Testis (tissue), 2 donors: ENCODE measurements at regions not wholly inside any gene's neighbourhood (a gene's known extent, or its start where the extent isn't known, plus 50 kb on each side); places are given as distances from the start of the nearest gene placed in this dataset.

Source experiments
- DNase-seq: peaks from one replicate; pipeline ENCODE4 v3.0.0-alpha.2; 2019
- H3K27ac ChIP-seq, 2 donors: fragments of 200-600 bp; sonication (generic); one replicate each; pipeline ENCODE4 v1.5.1; 2019
- H3K27me3 ChIP-seq: fragments of 200-600 bp; sonication (generic); one replicate; pipeline ENCODE4 v1.5.1; 2019
- H3K36me3 ChIP-seq: fragments of 200-600 bp; sonication (generic); one replicate; pipeline ENCODE4 v1.5.1; 2017; ENCODE audit warnings: low read depth; ENCODE audit errors: missing control alignments
- H3K4me1 ChIP-seq: fragments of 200-600 bp; sonication (generic); one replicate; pipeline ENCODE4 v1.5.1; 2019
- H3K4me3 ChIP-seq, 2 donors: fragments of 200-600 bp; sonication (generic); one replicate each; pipeline ENCODE4 v1.5.1; 2017 to 2019
- H3K9me3 ChIP-seq: fragments of 200-600 bp; sonication (generic); one replicate; pipeline ENCODE4 v1.5.1; 2017
- POLR2A ChIP-seq: fragments of 450-650 bp; IDR thresholded peaks from one replicate; pipeline ENCODE4 v1.6.1; 2017; ENCODE audit warnings: antibody characterized with exemption, mild to moderate bottlenecking, moderate library complexity
- WGBS, 2 donors: methylation state at CpG; one replicate each; pipeline ENCODE4 v1.1.5; 2018; 5-methylcytosine and 5-hydroxymethylcytosine counted together
- intact Hi-C: fragments of 100-400 bp; cut with DNase I; formaldehyde crosslinking; loops from one replicate; pipeline ENCODE4 v1.15.1; 2023; ENCODE audit warnings: low total_unique reads
- TF ChIP-seq, protein P1 (sequence below), 3 experiments: fragments of 450-650 bp in 2 of 3; fragments of 200-600 bp in 1 of 3; sonication (generic) in 1 of 3; IDR thresholded peaks; one replicate each; pipeline ENCODE4 v1.5.1; 2016 to 2019; ENCODE audit warnings: antibody characterized with exemption in 3 of 3, mild to moderate bottlenecking in 2 of 3, moderate library complexity in 1 of 3

DNA sequence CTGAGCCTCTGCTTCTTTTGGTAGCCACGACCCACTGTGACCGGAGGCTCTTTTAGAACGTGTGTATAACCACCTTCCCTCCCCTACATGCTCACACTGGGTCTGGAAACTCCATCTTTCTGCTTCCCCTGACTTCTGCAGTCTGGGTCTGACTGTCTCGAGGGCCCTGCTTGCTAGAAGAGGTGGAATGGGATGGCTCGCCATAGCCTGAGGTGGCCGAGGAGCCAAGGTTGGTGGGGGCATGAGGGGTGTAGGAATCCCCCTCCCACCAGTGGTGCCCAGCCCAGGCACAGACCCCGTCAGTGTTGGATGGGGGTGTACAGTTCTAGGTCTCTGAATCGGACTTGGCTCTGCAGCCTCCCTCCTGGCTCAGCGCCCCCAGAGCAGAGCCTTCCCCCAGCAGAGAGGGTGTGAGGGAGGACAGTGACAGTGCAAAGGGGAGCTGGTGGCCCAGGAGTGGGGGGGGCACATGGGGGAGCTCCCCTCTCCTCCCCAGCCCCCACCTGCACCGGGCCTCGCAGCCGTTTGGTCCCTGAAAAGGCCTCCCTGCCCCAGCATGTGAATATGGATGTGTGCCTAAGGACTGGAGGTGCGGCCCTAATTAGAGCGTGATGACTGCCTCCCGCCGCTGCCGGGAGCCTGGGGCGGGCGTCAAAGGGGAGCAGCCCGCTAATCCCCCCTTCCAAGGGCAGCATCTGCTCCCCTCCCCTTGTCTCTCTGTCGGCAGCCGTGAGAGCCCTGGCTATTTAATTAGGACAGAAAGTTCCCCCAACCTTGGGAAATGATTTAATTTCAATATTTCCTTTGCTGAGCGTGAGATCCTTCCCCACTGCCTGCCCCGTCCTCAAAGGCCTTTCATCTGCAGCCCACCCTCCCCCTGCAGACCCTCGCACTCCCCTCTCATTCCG is 196.2 kb upstream of the C14orf180 start:
- Histone ChIP-seq H3K27ac (no peak overlapping the region), H3K4me1 (no peaks in the 10 kb centered on the region), H3K27me3 (no peaks in the 10 kb centered on the region), H3K9me3 (no peaks in the 10 kb centered on the region), H3K4me3 (no peak overlapping the region), H3K36me3 (no peaks in the 10 kb centered on the region)
- intact Hi-C loops: no loop called here
- no peak for DNase-seq
- WGBS, 2 donors: 41 to 51% methylated on average over 20 to 26 of the region's 26 CpGs
- TF ChIP-seq POLR2A: no peak
- TF ChIP-seq, protein P1, sequence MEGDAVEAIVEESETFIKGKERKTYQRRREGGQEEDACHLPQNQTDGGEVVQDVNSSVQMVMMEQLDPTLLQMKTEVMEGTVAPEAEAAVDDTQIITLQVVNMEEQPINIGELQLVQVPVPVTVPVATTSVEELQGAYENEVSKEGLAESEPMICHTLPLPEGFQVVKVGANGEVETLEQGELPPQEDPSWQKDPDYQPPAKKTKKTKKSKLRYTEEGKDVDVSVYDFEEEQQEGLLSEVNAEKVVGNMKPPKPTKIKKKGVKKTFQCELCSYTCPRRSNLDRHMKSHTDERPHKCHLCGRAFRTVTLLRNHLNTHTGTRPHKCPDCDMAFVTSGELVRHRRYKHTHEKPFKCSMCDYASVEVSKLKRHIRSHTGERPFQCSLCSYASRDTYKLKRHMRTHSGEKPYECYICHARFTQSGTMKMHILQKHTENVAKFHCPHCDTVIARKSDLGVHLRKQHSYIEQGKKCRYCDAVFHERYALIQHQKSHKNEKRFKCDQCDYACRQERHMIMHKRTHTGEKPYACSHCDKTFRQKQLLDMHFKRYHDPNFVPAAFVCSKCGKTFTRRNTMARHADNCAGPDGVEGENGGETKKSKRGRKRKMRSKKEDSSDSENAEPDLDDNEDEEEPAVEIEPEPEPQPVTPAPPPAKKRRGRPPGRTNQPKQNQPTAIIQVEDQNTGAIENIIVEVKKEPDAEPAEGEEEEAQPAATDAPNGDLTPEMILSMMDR (IDR thresholded peaks at IDR 0.05): no peak

DNA sequence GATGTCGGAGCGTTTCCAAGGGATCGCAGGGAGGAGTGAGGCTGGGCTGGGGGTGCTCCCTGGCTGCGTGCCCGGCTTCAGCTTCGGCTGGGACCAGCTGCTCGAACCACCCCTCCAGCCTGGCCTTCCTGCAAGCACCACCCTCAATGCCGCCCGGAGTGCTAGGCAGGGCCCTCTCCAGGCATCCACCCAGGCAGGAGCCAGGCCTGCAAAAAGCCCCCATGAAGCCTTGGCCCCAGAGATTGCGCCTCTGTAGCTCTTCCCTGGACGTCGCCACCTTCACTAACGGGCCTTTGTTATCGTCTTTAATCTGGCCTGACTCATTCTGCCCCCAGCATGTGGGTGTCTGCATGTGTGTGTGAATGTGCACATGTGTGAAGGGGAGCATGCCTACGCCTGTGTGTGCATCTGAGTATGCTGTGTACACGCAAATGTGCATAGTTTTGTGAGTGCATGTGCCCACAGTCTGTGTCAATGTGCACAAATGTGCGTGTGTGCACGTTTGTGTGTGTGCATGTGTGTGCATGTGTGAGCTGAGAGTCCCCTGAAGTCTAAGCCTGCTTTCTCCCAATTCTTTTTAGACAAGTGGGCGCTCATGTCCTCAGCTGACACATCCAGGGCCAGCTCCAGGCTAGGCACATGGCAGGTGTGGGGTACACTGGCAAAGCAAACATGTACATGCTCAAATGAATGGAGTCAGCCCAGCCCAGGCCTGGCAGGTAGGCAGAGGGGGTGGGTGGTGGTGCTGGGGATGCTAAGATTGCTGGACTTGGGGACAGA is 195.4 kb upstream of the C14orf180 start:
- DNase-seq: no peak
- 60 to 61% methylated on average over 16 to 19 of the region's 19 CpGs for WGBS, 2 donors
- H3K4me3 ChIP-seq: no peak overlapping the region
- no peaks in the 10 kb centered on the region for H3K9me3 ChIP-seq
- no peak overlapping the region for H3K27ac ChIP-seq
- TF ChIP-seq POLR2A: no peak
- intact Hi-C loops: no loop called here
- no peaks in the 10 kb centered on the region for H3K4me1 ChIP-seq
- H3K27me3 ChIP-seq: no peaks in the 10 kb centered on the region
- H3K36me3 ChIP-seq: no peaks in the 10 kb centered on the region

DNA sequence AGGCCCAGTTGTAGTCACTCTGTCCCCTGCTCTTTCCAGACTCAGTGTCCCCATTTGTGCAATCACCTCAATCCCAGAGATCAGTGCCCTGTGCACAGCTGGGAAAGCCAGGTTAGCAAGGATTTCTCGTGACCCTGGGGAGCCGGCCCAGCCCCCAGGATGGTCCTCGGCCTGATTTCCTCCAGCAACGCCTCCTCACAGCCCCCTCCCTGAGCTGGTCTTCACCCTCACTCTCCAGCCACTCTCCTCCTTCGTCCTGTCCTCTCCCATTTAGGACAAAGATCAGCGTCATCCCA is 194.8 kb upstream of the C14orf180 start:
- intact Hi-C loops: no loop called here
- Histone ChIP-seq H3K36me3 (no peaks in the 10 kb centered on the region), H3K27me3 (no peaks in the 10 kb centered on the region), H3K27ac (no peak overlapping the region), H3K9me3 (no peaks in the 10 kb centered on the region), H3K4me1 (no peaks in the 10 kb centered on the region), H3K4me3 (no peak overlapping the region)
- TF ChIP-seq, protein P1 (IDR thresholded peaks at IDR 0.05): no peak
- no peak for TF ChIP-seq POLR2A
- WGBS, 2 donors: 92 to 97% methylated on average over 5 to 6 of the region's 6 CpGs
- DNase-seq: no peak

DNA sequence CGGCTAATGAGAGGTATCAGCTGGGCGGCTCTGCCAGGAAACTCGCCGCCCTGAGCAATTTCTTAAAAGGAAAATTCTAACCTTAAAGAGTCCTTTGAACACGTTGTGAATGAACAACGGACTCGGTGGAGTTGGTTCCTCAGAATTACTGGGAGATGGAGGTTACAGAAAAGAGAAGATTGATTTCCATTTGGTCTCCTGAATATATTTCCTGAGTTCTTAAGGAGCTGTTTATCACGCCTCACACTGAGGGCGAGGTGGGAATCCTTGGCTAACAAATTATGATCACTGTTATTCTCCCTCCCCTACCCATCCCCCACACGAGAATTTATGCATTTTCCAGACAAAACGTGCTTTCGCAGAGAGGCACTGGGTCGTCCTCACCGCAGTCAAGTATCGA is 194.5 kb upstream of the C14orf180 start:
- H3K27ac ChIP-seq: no peak overlapping the region
- H3K4me1 ChIP-seq: no peaks in the 10 kb centered on the region
- no peak for DNase-seq
- H3K4me3 ChIP-seq: no peak overlapping the region
- intact Hi-C loops: no loop called here
- TF ChIP-seq, protein P1 (IDR thresholded peaks at IDR 0.05): no peak
- no peak for TF ChIP-seq POLR2A
- H3K27me3 ChIP-seq: no peaks in the 10 kb centered on the region
- H3K36me3 ChIP-seq: no peaks in the 10 kb centered on the region
- WGBS, 2 donors: 85 to 88% methylated on average over 10 to 15 of the region's 15 CpGs
- no peaks in the 10 kb centered on the region for H3K9me3 ChIP-seq

DNA sequence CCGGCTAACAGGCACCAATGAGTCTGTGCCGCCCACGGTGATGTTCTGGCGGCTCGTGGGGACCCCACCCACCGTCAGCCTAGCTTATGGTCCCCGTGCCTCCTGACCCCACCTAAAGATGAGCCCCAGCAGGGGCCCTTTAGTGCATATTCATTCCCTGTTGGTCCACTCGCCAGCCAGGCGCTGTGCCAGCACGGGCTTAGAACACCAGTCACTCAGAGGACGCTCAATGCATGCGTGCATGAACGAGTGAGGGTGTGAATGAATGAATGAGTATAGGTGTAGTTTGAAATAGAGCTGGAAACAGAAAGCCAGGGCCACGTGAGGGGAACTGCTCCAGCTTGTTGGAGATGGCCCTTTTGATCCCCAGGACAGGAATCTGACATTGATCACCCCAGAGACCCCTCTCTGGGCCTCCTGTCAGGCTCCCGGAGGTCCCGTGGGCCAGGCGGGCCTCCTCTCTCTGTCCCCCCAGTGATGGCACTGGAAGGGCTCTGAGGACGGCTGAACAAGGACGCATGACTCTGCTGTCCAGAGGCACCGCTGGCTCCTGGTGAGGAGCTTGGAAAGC is 193.9 kb upstream of the C14orf180 start:
- Histone ChIP-seq H3K4me3 (no peak overlapping the region), H3K9me3 (no peaks in the 10 kb centered on the region), H3K4me1 (no peaks in the 10 kb centered on the region), H3K27ac (no peak overlapping the region), H3K36me3 (no peaks in the 10 kb centered on the region), H3K27me3 (no peaks in the 10 kb centered on the region)
- TF ChIP-seq, protein P1 (IDR thresholded peaks at IDR 0.05): no peak
- no peak for TF ChIP-seq POLR2A
- 83 to 89% methylated on average over 11 to 20 of the region's 20 CpGs for WGBS, 2 donors
- DNase-seq: no peak
- intact Hi-C loops: no loop called here
